ENCODE measurements at regions not wholly inside any gene's neighbourhood (a gene's known extent, or its start where the extent isn't known, plus 50 kb on each side); places are given as distances from the start of the nearest gene placed in this dataset.

DNA sequence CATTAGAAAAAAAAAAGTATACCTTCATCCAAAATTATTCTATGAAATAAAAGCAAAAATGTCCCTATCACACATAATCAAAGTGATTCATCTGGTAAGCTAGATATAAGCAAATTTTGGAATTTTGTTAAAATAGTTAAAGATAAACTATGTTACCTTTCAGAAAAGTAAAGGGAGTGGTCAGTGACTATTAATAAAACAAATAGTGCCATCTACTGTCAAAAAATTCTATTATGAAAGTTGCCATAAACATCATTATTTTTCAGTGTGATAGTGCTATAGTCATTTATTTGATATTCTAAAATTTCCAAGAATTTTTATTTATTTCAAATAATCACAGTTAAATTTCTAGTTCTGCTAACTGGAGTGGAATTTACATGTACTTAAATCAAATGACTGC, 803.7 kb downstream of the KCNT2 start:
- DNase-seq, result no peak

GRCh38 chr1:195799016-195799415, 809.2 kb downstream of the KCNT2 start:
- no peak for DNase-seq

DNA sequence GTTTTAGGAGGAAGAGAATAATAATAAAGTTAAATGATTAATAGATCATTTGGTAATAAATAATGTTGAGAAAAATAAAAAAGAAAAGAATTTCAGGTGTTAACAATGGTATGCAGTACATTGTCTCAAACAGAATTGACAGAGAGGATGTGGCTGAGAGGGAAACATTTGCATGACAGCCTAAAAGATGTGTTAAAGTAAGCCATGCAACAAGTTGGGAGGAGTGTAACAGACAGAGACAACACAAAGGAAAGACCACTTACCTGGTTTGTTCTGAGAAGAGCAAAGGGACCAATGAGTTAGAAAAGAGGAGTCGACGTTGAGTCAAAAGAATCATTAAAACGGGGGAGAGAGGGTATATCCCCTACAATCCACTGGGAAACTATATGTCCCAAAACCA, 814.0 kb downstream of the KCNT2 start:
- DNase-seq, result no peak

- no peak for DNase-seq
Observed at GRCh38 chr1:195791796-195792195, 816.4 kb downstream of the KCNT2 start.

DNA sequence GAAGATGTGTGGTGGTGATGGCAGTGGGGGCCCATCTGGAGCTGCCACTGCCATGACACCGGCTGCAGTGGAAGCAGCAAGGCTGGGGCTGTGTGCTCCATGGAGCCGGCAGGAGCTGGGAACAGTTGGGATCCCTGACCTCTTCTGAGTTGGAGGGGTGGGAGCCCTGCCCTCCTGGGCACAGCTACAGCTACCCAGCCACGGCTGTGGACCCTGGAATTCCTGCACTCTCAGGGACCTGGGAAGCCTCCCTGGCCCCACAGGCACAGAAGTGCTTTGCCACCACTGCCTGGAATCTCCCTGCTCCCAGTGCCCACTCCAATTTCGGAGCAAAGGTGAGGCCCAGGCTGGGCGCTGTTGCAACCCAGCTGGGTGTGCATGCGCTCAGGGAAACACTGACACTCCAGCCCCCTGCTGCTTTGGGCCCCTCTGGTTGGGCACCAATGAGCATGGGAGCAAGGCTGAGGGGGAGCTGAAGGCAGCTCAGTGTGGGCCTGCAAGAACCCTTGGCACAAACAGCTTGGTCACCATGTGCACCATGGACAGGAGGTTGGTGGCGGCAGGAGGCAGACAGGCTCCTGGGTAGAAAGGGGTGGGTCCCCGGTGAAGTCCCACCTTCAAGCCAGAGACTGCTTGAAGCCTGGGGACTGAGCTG, 817.6 kb downstream of the KCNT2 start:
- no peak for DNase-seq

DNA sequence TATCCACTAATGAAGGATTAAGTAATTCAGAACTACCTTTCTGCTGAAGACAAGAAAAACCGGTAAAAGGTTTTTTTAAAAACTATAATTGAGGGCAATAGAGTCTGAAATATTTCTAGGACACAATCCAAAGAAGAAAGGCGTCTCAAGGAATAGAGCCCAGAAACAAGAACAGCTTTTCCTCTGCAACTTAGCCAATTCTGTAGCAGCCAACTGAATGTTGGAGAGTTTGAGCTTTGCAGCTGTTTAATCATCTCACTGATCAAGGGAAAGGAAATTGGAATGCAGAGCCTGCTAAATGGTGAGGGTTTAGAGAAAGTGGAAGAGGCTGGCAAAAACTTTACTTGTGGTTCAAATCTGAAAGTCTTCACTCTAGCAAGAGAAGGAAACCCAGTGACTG, 818.9 kb downstream of the KCNT2 start:
- no peak for DNase-seq

DNA sequence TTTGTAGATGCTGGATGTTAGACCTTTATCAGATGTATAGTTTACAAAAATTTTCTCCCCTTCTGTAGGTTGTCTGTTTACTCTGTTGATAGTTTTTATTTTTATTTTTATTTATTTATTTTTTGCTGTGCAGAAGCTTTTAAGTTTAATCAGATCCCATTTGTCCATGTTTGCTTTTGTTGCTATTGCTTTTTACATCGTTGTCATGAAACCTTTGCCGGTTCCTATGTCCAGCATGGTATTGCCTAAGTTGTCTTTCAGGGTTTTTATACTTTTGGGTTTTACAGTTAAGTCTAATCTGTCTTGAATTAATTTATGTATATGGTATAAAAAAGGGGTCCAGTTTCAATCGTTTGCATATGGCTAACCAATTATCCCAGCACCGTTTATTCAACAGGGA, 819.5 kb downstream of the KCNT2 start:
- no peak for DNase-seq

DNA sequence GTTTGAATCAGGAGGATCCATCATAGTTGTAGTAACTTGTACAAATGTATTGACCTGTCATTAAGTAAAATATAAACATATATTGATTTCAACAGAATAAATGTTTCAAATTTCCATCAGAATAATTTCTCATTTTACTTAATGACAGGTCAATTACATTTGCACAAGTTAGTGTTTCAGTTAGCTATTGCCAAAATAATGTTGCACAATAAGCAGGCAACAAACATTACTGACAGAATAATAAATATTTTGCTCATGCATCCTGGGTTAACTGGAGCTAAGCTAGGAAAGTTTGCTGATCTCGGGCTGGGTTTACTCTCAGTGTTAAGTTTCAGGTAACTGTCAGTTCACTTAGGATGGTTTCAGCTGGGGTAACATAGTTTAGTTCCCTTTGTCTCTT, 822.4 kb downstream of the KCNT2 start:
- no peak for DNase-seq

GRCh38 chr1:195773931-195774330, 834.3 kb downstream of the KCNT2 start:
- no peak for DNase-seq

- no peak for DNase-seq
Observed at GRCh38 chr1:195769461-195769860, 838.8 kb downstream of the KCNT2 start.

DNA sequence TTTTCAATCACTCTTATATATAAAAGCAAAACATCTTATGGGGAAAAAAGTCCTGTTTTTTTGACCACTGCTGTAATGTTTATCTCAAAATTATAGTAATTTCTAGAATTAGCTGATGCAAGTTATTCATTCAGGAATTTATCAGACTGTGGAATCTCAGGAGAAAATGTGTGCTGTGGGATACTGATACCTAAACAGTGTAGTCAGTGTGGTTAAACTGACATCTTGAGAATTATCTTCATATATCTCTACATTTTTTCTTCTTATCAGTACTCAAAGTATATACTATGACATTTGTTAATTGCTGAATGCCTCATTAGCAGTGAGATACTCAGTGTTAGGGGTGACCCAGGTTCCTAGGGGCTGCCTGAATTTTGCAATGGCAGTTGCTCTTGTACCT, 839.3 kb downstream of the KCNT2 start:
- DNase-seq, result no peak

GRCh38 chr1:195768377-195768776, 839.9 kb downstream of the KCNT2 start:
- DNase-seq, result no peak

- no peak for DNase-seq
Observed at GRCh38 chr1:195766709-195767108, 841.5 kb downstream of the KCNT2 start.

GRCh38 chr1:195765099-195765498, 843.1 kb downstream of the KCNT2 start:
- DNase-seq, result no peak

DNA sequence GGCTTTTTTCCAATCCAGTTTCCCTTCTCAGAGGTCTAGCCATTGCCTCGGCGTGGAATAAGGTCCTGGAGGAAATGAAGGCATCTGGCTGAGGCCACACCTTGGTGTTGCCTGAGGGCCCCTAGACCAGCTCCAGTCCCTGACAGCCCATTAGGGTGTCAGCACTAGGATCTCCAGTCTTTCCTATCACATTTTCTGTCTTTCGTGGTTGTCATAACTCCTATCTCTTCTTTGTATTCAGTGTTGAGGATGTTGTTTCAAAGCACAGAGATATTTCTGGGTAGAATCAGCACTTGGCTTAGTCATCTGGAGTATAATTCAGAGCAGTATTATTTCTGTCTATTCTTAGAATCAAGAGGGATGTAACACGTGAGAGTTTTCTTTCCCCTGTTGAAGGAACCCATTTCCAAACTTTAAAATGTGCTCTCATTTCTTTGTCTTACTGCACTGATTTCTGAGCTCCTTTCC, 844.3 kb downstream of the KCNT2 start:
- DNase-seq, result no peak

- no peak for DNase-seq
Observed at GRCh38 chr1:195763146-195763906, 844.9 kb downstream of the KCNT2 start.

- DNase-seq, result no peak
Observed at GRCh38 chr1:195761104-195761503, 847.1 kb downstream of the KCNT2 start.

DNA sequence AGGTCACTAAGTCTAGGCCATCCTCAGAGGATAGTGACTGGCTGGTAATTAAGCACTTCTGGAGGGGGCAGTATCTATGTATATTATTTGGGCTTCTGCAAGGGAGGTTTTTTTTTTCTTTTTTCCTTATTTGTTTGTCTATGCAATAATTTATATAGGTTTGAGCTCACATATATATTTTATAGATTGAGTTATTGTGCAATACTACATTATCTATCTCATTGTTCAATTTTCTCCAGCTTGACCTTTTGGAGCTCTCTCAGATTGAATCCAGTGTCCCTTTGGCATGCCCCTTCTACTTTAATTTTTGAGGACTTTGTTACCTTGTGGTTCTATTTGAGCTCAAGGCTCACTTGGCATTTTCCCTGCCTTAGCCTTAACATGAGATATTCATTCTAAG, 852.1 kb downstream of the KCNT2 start:
- no peak for DNase-seq

- DNase-seq, result no peak
Observed at GRCh38 chr1:195754874-195755273, 853.4 kb downstream of the KCNT2 start.

- DNase-seq, result no peak
Observed at GRCh38 chr1:195754303-195754702, 853.9 kb downstream of the KCNT2 start.

- no peak for DNase-seq
Observed at GRCh38 chr1:195748969-195749368, 859.3 kb downstream of the KCNT2 start.

DNA sequence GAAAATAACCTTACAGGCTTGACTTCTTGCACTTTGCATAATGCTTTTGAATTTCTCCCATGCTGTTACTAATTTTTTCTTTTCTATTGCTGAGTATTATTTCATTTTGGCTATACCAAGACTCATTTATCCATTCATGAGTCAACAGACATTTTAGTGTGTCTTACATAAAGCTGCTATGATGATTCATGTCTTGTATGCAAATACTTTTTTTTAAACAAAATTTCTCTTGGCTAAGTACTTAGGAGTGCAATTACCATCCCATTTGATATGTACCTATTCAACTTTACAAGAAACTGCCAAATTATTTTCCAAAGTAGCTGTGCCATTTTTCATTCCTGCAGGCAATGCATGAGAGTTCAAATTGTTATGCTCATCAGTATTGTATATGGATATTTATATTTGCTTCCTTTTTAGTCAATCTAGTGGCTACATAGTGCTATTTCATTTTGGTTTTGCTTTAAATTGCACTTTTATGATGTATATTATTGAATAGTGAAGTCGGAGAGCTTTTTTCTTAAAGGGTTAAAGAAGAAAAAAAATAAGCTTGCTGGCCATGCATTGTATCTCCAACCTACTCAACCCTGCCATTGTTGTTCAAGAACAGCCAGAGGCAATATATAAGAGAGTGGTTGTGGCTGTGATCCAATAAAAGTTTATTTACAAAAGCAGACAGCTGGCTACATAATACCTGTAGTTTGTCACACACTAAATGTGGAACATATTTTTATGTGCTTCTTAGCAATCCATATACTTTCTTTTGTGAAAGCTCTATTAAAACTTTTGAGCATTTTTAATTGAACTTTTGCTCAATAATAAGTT, 862.8 kb downstream of the KCNT2 start:
- DNase-seq, result no peak

DNA sequence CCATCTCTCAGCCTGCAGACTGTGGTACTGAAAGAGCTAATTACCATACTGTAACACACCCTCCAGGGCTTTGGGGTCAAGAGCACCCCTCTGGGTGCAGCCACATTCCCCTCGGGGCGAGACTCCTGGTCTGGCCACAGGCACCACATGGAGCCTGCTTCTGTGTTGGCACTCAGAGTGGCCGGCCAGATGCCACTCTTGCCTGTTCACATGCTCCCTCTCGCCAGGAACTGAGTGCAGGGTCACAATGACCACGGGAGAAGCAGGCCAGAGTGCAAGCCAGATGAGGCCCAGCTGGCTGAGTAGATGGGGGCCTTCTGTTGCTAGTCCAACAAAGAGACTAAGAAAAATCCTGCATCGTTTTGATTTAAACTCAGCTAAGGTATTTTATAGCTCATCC, 864.0 kb downstream of the KCNT2 start:
- DNase-seq, result no peak

GRCh38 chr1:195740862-195741261, 867.4 kb downstream of the KCNT2 start:
- DNase-seq, result no peak
